NCI-H2171 treated with DMSO at 0.1 percent for 48 hours (cell line): ENCODE measurements at regions not wholly inside any gene's neighbourhood (a gene's known extent, or its start where the extent isn't known, plus 50 kb on each side); places are given as distances from the start of the nearest gene placed in this dataset.
"Not testable (repeated sequence)": the region's sequence is repeated elsewhere in the genome, so short reads cannot be mapped to it uniquely, and the experiment has no call there.

Experiments used
- DNase-seq: peaks from one replicate; lab custom pipeline; 2025; lab: John Stamatoyannopoulos, UW

GRCh38 chr10:63848871-63849270 lies 327.7 kb downstream of the REEP3 start:
- DNase-seq: not testable (repeated sequence)

GRCh38 chr10:63862860-63863259 lies 341.7 kb downstream of the REEP3 start:
- no peak for DNase-seq

- no peak for DNase-seq
These were observed 344.0 kb downstream of the REEP3 start for GRCh38 chr10:63865210-63865609.

GRCh38 chr10:63866075-63866746 lies 345.0 kb downstream of the REEP3 start:
- peak; percentile 48 for DNase-seq

- peak; percentile 14 for DNase-seq
These were observed 345.5 kb downstream of the REEP3 start for GRCh38 chr10:63866747-63867140.

GRCh38 chr10:63878428-63878827 lies 357.2 kb downstream of the REEP3 start:
- no peak for DNase-seq

- DNase-seq: no peak
These were observed 362.7 kb downstream of the REEP3 start for GRCh38 chr10:63883861-63884260.

GRCh38 chr10:63884426-63884825 lies 363.2 kb downstream of the REEP3 start:
- no peak for DNase-seq

GRCh38 chr10:63885156-63885555 lies 364.0 kb downstream of the REEP3 start:
- DNase-seq: no peak

- no peak for DNase-seq
These were observed 365.3 kb downstream of the REEP3 start for GRCh38 chr10:63886281-63887022.

GRCh38 chr10:63887023-63887589 lies 365.9 kb downstream of the REEP3 start:
- peak; percentile 62 for DNase-seq

GRCh38 chr10:63887600-63888370 lies 366.6 kb downstream of the REEP3 start:
- DNase-seq: no peak

- peak; percentile 41 for DNase-seq
These were observed 368.6 kb downstream of the REEP3 start for GRCh38 chr10:63889803-63890202.

GRCh38 chr10:63896992-63897391 lies 375.8 kb downstream of the REEP3 start:
- no peak for DNase-seq

GRCh38 chr10:63899673-63900300 lies 378.6 kb downstream of the REEP3 start:
- DNase-seq: no peak

GRCh38 chr10:63901228-63901627 lies 380.0 kb downstream of the REEP3 start:
- DNase-seq: no peak

- DNase-seq: no peak
These were observed 380.7 kb downstream of the REEP3 start for GRCh38 chr10:63901881-63902280.

GRCh38 chr10:63910806-63911205 lies 389.6 kb downstream of the REEP3 start:
- no peak for DNase-seq

- DNase-seq: no peak
These were observed 394.0 kb downstream of the REEP3 start for GRCh38 chr10:63915240-63915639.

- peak; percentile 12 for DNase-seq
These were observed 396.2 kb downstream of the REEP3 start for GRCh38 chr10:63917363-63917762.

GRCh38 chr10:63919575-63920279 lies 398.5 kb downstream of the REEP3 start:
- DNase-seq: no peak
